Lung (tissue), 11 donors: ENCODE measurements at regions not wholly inside any gene's neighbourhood (a gene's known extent, or its start where the extent isn't known, plus 50 kb on each side); places are given as distances from the start of the nearest gene placed in this dataset.

Source experiments
- ATAC-seq: fragments of 200-7000 bp; cut with Tn5 transposase; one replicate; pipeline ENCODE4 v1.9.1; 2020; ENCODE audit warnings: moderate number of reproducible peaks; ENCODE audit not compliant: insufficient read depth, low FRiP score
- DNase-seq, 3 donors: peaks; one replicate each; pipeline ENCODE4 v3.0.0-alpha.2; 2013 to 2017
- H3K27ac ChIP-seq, 2 donors: one replicate each; pipeline ENCODE4 v1.5.1; 2013; ENCODE audit warnings: mild to moderate bottlenecking in 2 of 2, moderate library complexity in 2 of 2, control low read depth in 1 of 2, inconsistent platforms in 1 of 2, low read depth in 1 of 2, low read length in 1 of 2
- H3K27me3 ChIP-seq, 3 donors: one replicate each; pipeline ENCODE4 v1.5.1; 2013; ENCODE audit warnings: low read length in 2 of 3; ENCODE audit not compliant: control insufficient read depth in 3 of 3, insufficient read depth in 3 of 3
- H3K36me3 ChIP-seq, 4 donors: one replicate each; pipeline ENCODE4 v1.5.1; 2013; ENCODE audit warnings: low read length in 4 of 4, mild to moderate bottlenecking in 1 of 4, moderate library complexity in 1 of 4; ENCODE audit not compliant: control insufficient read depth in 4 of 4, insufficient read depth in 4 of 4
- H3K4me1 ChIP-seq, 5 donors: one replicate each; pipeline ENCODE4 v1.5.1; 2013; ENCODE audit warnings: low read length in 5 of 5, mild to moderate bottlenecking in 2 of 5, moderate library complexity in 1 of 5; ENCODE audit not compliant: control insufficient read depth in 5 of 5, insufficient read depth in 5 of 5
- H3K4me3 ChIP-seq: one replicate; pipeline ENCODE4 v1.5.1; 2013; ENCODE audit warnings: mild to moderate bottlenecking, control low read depth, moderate library complexity
- H3K9ac ChIP-seq, 2 donors: one replicate each; pipeline ENCODE4 v1.5.1; 2013; ENCODE audit warnings: low read length in 2 of 2, control low read depth in 1 of 2; ENCODE audit not compliant: insufficient read depth in 1 of 2
- H3K9me3 ChIP-seq, 4 donors: one replicate each; pipeline ENCODE4 v1.5.1; 2013; ENCODE audit warnings: low read length in 3 of 4, mild to moderate bottlenecking in 1 of 4, moderate library complexity in 1 of 4; ENCODE audit not compliant: control insufficient read depth in 4 of 4, insufficient read depth in 3 of 4
- CTCF ChIP-seq: IDR thresholded peaks from 2 replicates; pipeline ENCODE4 v1.5.1; 2012; ENCODE audit warnings: mild to moderate bottlenecking; ENCODE audit errors: control extremely low read depth, extremely low read depth
- WGBS, 2 donors: extraction: QIAGEN DNeasy Blood & Tissue Kit; methylation state at CpG; one replicate each; pipeline ENCODE4 v1.1.7; 2013; 5-methylcytosine and 5-hydroxymethylcytosine counted together
- donor health status: control.
- donor health status: control.
- donor health status: Bipolar disorder and iron deficiency.
- donor health status: healthy.
- donor health status: DM: yes; HTN: yes; CAD: no.

GRCh38 chr12:28683366-28683765, 465.7 kb upstream of the FAR2 start:
- Histone ChIP-seq H3K27ac (no peak overlapping the region), H3K9me3 (no peaks in the 10 kb centered on the region), H3K4me1 (no peaks in the 10 kb centered on the region), H3K4me3 (no peak overlapping the region), H3K36me3 (no peaks in the 10 kb centered on the region), H3K9ac (no peak overlapping the region), H3K27me3 (no peaks in the 10 kb centered on the region)
- 87 to 92% methylated on average over 4 of the region's 4 CpGs for WGBS, 2 donors
- TF ChIP-seq CTCF = no peak
- ATAC-seq (no peak), DNase-seq (no peak)

GRCh38 chr12:28689398-28690175, 459.5 kb upstream of the FAR2 start:
- no peak for TF ChIP-seq CTCF
- DNase-seq = no peak
- H3K36me3 ChIP-seq = no peaks in the 10 kb centered on the region
- ATAC-seq = no peak
- H3K4me3 ChIP-seq = no peak overlapping the region
- no peak overlapping the region for H3K27ac ChIP-seq
- no peaks in the 10 kb centered on the region for H3K9me3 ChIP-seq
- WGBS, 2 donors = 89 to 94% methylated on average over 4 of the region's 4 CpGs
- H3K9ac ChIP-seq = no peak overlapping the region
- no peaks in the 10 kb centered on the region for H3K27me3 ChIP-seq
- H3K4me1 ChIP-seq = no peaks in the 10 kb centered on the region

GRCh38 chr12:28693565-28694219, 455.4 kb upstream of the FAR2 start:
- WGBS, 2 donors = 82 to 88% methylated on average over 5 of the region's 5 CpGs
- H3K9me3 ChIP-seq = no peaks in the 10 kb centered on the region
- no peak overlapping the region for H3K4me3 ChIP-seq
- no peaks in the 10 kb centered on the region for H3K4me1 ChIP-seq
- no peaks in the 10 kb centered on the region for H3K36me3 ChIP-seq
- DNase-seq = no peak
- no peak for ATAC-seq
- no peak for TF ChIP-seq CTCF
- H3K27ac ChIP-seq = no peak overlapping the region
- H3K27me3 ChIP-seq = no peaks in the 10 kb centered on the region
- H3K9ac ChIP-seq = no peak overlapping the region
